ENCODE measurements at regions not wholly inside any gene's neighbourhood (a gene's known extent, or its start where the extent isn't known, plus 50 kb on each side); places are given as distances from the start of the nearest gene placed in this dataset.

DNA sequence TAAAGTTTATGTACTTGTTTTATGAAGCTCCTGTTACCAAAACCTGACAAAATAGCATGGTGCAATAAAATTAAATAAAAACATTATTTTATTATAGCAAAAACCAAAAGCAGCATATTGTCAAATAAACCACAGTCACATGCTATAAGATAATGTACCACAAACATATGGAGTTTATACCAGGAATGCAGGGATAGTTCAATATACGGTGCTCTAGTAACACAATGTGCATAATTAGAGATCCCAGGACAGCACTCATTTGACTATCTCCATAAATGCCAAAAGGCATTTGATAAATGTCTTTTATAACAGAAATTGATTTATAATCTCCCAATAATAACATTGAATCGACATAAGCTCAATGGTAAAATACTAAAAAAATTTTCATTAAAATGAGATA lies 402.0 kb downstream of the RND3 start:
- H3K36me3 ChIP-seq (ENCODE audit: control insufficient read depth in 2 of 3, insufficient read depth in 3 of 3, low read length in 3 of 3), result no peaks in the 10 kb centered on the region
- Mint-ChIP-seq H3K9me3 (peaks cover 3 to 17% (median 7%) of the 10 kb centered on the region in 11 donors), H3K36me3 (no peaks in the 10 kb centered on the region), H3K27me3 (no peaks in the 10 kb centered on the region), H3K4me1 (peaks cover 0 to 1% (median 0%) of the 10 kb centered on the region in 7 donors), H3K4me3 (no peak overlapping the region), H3K27ac (no peak overlapping the region)
- no peak overlapping the region for H3K27ac ChIP-seq (ENCODE audit: low read depth, low read length)
- POLR2A ChIA-PET, result no interaction called here
- DNase-seq, result no peak
- H3K27me3 ChIP-seq (ENCODE audit: control insufficient read depth in 2 of 2, insufficient read depth in 2 of 2, low read length in 2 of 2), result no peaks in the 10 kb centered on the region
- no peak for ATAC-seq
- intact Hi-C loops (cut with micrococcal nuclease), result no loop called here
- H3K9me3 ChIP-seq (ENCODE audit: control insufficient read depth in 2 of 3, low read length in 3 of 3), result no peaks in the 10 kb centered on the region
- CTCF ChIA-PET, result no interaction called here
- no peaks in the 10 kb centered on the region for H3K4me1 ChIP-seq (ENCODE audit: control insufficient read depth in 2 of 2, insufficient read depth in 2 of 2, low read length in 2 of 2)
- H3K4me3 ChIP-seq (ENCODE audit: low read length), result no peak overlapping the region

DNA sequence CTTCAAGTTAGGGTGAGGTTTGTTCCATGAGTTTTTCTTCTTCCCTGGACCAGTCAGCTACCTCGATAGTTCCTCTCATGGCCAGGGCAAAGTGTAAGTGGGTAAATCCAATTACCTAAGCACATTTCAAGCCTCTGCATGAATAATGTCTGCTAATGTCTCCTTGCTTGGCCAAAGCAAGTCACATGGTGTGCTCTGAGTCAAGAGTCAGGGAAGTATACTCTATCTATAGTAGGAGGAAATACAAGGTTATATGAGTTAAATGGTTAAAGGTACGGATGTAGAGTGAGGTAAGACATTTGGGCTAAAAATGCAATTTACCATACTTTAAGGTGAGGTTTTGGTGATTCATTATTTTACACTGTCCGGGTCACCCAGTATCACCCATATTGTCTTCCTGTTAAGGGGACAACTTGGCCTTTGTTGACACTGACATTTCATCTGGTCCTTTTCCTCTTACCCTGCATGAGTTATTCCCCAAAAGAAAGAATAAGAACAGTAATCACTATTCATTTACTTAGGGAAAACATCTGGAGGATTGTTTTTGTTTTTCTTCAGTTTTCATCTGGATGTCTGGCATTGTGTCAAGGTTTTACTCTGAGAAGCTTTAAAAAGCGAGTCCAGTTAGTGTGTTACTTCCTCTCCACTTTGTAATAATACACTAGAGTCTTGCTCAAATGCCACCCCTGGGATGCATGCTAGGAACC lies 405.5 kb downstream of the RND3 start:
- ATAC-seq, result no peak
- intact Hi-C loops (cut with micrococcal nuclease), result no loop called here

GRCh38 chr2:150076281-150076680 lies 411.2 kb downstream of the RND3 start:
- ChIA-PET CTCF (no interaction called here), POLR2A (no interaction called here)
- Histone ChIP-seq H3K36me3 (ENCODE audit: control insufficient read depth in 2 of 3, insufficient read depth in 3 of 3, low read length in 3 of 3) (no peaks in the 10 kb centered on the region), H3K4me3 (ENCODE audit: low read length) (no peak overlapping the region), H3K27me3 (ENCODE audit: control insufficient read depth in 2 of 2, insufficient read depth in 2 of 2, low read length in 2 of 2) (no peaks in the 10 kb centered on the region), H3K4me1 (ENCODE audit: control insufficient read depth in 2 of 2, insufficient read depth in 2 of 2, low read length in 2 of 2) (no peaks in the 10 kb centered on the region), H3K27ac (ENCODE audit: low read depth, low read length) (no peak overlapping the region), H3K9me3 (ENCODE audit: control insufficient read depth in 2 of 3, low read length in 3 of 3) (no peaks in the 10 kb centered on the region)
- intact Hi-C loops (cut with micrococcal nuclease), result no loop called here
- no peak overlapping the region for H3K27ac Mint-ChIP-seq
- no peak overlapping the region for H3K4me3 Mint-ChIP-seq
- DNase-seq (no peak), ATAC-seq (no peak)
- peaks cover 0 to 9% (median 0%) of the 10 kb centered on the region in 11 donors for H3K9me3 Mint-ChIP-seq
- no peaks in the 10 kb centered on the region for H3K4me1 Mint-ChIP-seq
- no peaks in the 10 kb centered on the region for H3K27me3 Mint-ChIP-seq
- H3K36me3 Mint-ChIP-seq, result no peaks in the 10 kb centered on the region

More for the DNA sequence above, 405.5 kb downstream of the RND3 start:
- H3K4me3 ChIP-seq (ENCODE audit: low read length), result no peak overlapping the region
- no peak for DNase-seq
- Mint-ChIP-seq H3K4me1 (peaks cover 0 to 1% (median 0%) of the 10 kb centered on the region in 7 donors), H3K9me3 (peaks cover 1 to 24% (median 7%) of the 10 kb centered on the region in 11 donors), H3K36me3 (no peaks in the 10 kb centered on the region), H3K27ac (no peak overlapping the region), H3K4me3 (no peak overlapping the region), H3K27me3 (no peaks in the 10 kb centered on the region)
- no peaks in the 10 kb centered on the region for H3K36me3 ChIP-seq (ENCODE audit: control insufficient read depth in 2 of 3, insufficient read depth in 3 of 3, low read length in 3 of 3)
- CTCF ChIA-PET, result no interaction called here
- POLR2A ChIA-PET, result no interaction called here
- no peaks in the 10 kb centered on the region for H3K4me1 ChIP-seq (ENCODE audit: control insufficient read depth in 2 of 2, insufficient read depth in 2 of 2, low read length in 2 of 2)
- no peaks in the 10 kb centered on the region for H3K9me3 ChIP-seq (ENCODE audit: control insufficient read depth in 2 of 3, low read length in 3 of 3)
- H3K27me3 ChIP-seq (ENCODE audit: control insufficient read depth in 2 of 2, insufficient read depth in 2 of 2, low read length in 2 of 2), result no peaks in the 10 kb centered on the region
- H3K27ac ChIP-seq (ENCODE audit: low read depth, low read length), result no peak overlapping the region

GRCh38 chr2:150075831-150076230 lies 411.6 kb downstream of the RND3 start:
- Mint-ChIP-seq H3K4me1 (no peaks in the 10 kb centered on the region), H3K36me3 (no peaks in the 10 kb centered on the region), H3K4me3 (no peak overlapping the region), H3K9me3 (peaks cover 0 to 9% (median 1%) of the 10 kb centered on the region in 11 donors), H3K27me3 (no peaks in the 10 kb centered on the region), H3K27ac (no peak overlapping the region)
- Histone ChIP-seq H3K4me3 (ENCODE audit: low read length) (no peak overlapping the region), H3K9me3 (ENCODE audit: control insufficient read depth in 2 of 3, low read length in 3 of 3) (no peaks in the 10 kb centered on the region), H3K27me3 (ENCODE audit: control insufficient read depth in 2 of 2, insufficient read depth in 2 of 2, low read length in 2 of 2) (no peaks in the 10 kb centered on the region), H3K27ac (ENCODE audit: low read depth, low read length) (no peak overlapping the region), H3K36me3 (ENCODE audit: control insufficient read depth in 2 of 3, insufficient read depth in 3 of 3, low read length in 3 of 3) (no peaks in the 10 kb centered on the region), H3K4me1 (ENCODE audit: control insufficient read depth in 2 of 2, insufficient read depth in 2 of 2, low read length in 2 of 2) (no peaks in the 10 kb centered on the region)
- DNase-seq, result no peak
- CTCF ChIA-PET, result no interaction called here
- intact Hi-C loops (cut with micrococcal nuclease), result no loop called here
- no peak for ATAC-seq
- POLR2A ChIA-PET, result no interaction called here

DNA sequence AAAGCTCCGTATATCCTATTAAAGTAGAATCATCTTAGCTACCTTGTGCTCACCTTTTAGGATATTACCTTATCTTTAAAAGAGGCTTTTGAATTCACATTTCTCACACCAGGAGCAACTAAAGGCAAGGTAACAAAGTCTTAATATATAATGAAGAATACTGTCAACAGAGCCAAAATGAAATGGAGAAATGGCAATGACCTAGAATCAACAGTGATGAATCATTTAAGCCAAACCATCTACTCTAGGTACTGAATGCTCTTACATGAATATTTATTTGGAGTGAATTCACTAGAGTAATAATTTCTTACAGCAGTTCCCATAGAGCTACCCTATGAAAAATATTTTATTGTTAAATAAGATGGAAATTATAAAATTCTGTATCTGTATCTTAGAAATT lies 421.0 kb downstream of the RND3 start:
- H3K4me1 ChIP-seq (ENCODE audit: control insufficient read depth in 2 of 2, insufficient read depth in 2 of 2, low read length in 2 of 2), result no peaks in the 10 kb centered on the region
- no peak overlapping the region for H3K27ac Mint-ChIP-seq
- POLR2A ChIA-PET, result no interaction called here
- no peak for ATAC-seq
- H3K36me3 Mint-ChIP-seq, result no peaks in the 10 kb centered on the region
- DNase-seq, result no peak
- H3K27ac ChIP-seq (ENCODE audit: low read depth, low read length), result no peak overlapping the region
- peaks cover 0 to 7% (median 0%) of the 10 kb centered on the region in 5 donors for H3K27me3 Mint-ChIP-seq
- H3K9me3 ChIP-seq (ENCODE audit: control insufficient read depth in 2 of 3, low read length in 3 of 3), result no peaks in the 10 kb centered on the region
- no peaks in the 10 kb centered on the region for H3K27me3 ChIP-seq (ENCODE audit: control insufficient read depth in 2 of 2, insufficient read depth in 2 of 2, low read length in 2 of 2)
- CTCF ChIA-PET, result no interaction called here
- peaks cover 0 to 17% (median 0%) of the 10 kb centered on the region in 11 donors for H3K9me3 Mint-ChIP-seq
- intact Hi-C loops (cut with micrococcal nuclease), result no loop called here
- H3K36me3 ChIP-seq (ENCODE audit: control insufficient read depth in 2 of 3, insufficient read depth in 3 of 3, low read length in 3 of 3), result no peaks in the 10 kb centered on the region
- H3K4me3 ChIP-seq (ENCODE audit: low read length), result no peak overlapping the region
- H3K4me3 Mint-ChIP-seq, result no peak overlapping the region
- H3K4me1 Mint-ChIP-seq, result no peaks in the 10 kb centered on the region

DNA sequence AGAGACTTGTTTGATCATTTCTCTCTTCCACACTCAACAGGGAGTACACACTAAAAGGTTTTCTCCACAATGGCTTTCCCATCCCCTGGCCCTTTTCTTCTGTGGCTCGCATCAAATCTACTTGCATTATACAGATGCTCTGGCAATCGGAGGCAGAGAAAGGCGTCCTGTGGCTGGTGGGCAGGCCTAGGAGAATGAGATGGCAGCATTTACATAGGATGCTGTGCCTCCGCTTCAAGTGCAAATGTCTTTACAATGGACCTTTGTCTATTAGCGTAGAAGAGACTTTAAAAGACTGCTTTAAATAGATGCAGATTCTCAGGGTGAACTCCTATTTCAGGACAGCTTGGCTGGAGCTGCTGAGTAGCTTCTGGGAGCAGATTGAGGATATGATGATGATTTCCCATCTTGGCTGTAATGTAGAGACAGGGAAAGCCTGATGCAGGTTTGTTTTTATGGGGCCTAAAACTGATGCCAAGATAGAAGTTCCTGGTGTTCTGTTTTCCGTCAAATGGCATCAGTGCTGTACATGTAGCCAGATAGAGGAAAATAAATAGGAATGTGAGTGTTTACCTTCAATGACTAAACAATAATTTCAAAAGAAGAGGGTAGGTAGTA lies 423.4 kb downstream of the RND3 start:
- Mint-ChIP-seq H3K9me3 (peaks cover 0 to 17% (median 0%) of the 10 kb centered on the region in 11 donors), H3K27me3 (peaks cover 0 to 7% (median 0%) of the 10 kb centered on the region in 5 donors), H3K4me3 (no peak overlapping the region), H3K27ac (no peak overlapping the region), H3K4me1 (no peaks in the 10 kb centered on the region), H3K36me3 (no peaks in the 10 kb centered on the region)
- Histone ChIP-seq H3K9me3 (ENCODE audit: control insufficient read depth in 2 of 3, low read length in 3 of 3) (no peaks in the 10 kb centered on the region), H3K27me3 (ENCODE audit: control insufficient read depth in 2 of 2, insufficient read depth in 2 of 2, low read length in 2 of 2) (no peaks in the 10 kb centered on the region), H3K4me1 (ENCODE audit: control insufficient read depth in 2 of 2, insufficient read depth in 2 of 2, low read length in 2 of 2) (no peaks in the 10 kb centered on the region), H3K4me3 (ENCODE audit: low read length) (no peak overlapping the region), H3K27ac (ENCODE audit: low read depth, low read length) (no peak overlapping the region), H3K36me3 (ENCODE audit: control insufficient read depth in 2 of 3, insufficient read depth in 3 of 3, low read length in 3 of 3) (no peaks in the 10 kb centered on the region)
- DNase-seq (no peak), ATAC-seq (no peak)
- ChIA-PET POLR2A (no interaction called here), CTCF (no interaction called here)
- intact Hi-C loops (cut with micrococcal nuclease), result no loop called here

DNA sequence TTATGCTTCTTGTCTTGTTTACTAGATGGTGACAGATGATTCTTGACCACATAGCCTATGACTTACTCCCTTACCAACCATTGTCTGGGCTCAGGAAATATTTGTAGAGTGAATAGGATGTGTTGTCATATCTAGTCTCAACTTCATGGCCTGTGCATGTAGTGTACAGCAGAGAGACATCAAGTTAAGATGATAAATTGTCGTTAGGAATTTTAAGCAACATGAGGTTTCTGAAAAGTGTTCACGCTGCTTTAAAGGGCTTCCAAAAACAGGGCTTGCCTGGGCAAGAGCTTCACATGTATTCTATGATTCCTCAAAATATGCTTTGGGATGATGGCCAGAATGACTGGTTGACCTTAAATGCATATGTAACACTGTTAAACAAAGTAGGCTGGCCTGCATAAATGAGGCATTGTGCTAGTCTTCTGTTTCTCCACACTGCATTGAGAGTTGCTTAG lies 424.0 kb downstream of the RND3 start:
- Mint-ChIP-seq H3K27ac (no peak overlapping the region), H3K4me1 (no peaks in the 10 kb centered on the region), H3K36me3 (no peaks in the 10 kb centered on the region), H3K4me3 (no peak overlapping the region), H3K9me3 (peaks cover 0 to 17% (median 0%) of the 10 kb centered on the region in 11 donors), H3K27me3 (peaks cover 0 to 2% (median 0%) of the 10 kb centered on the region in 5 donors)
- DNase-seq, result no peak
- intact Hi-C loops (cut with micrococcal nuclease), result no loop called here
- Histone ChIP-seq H3K9me3 (ENCODE audit: control insufficient read depth in 2 of 3, low read length in 3 of 3) (no peaks in the 10 kb centered on the region), H3K27me3 (ENCODE audit: control insufficient read depth in 2 of 2, insufficient read depth in 2 of 2, low read length in 2 of 2) (no peaks in the 10 kb centered on the region), H3K4me3 (ENCODE audit: low read length) (no peak overlapping the region), H3K36me3 (ENCODE audit: control insufficient read depth in 2 of 3, insufficient read depth in 3 of 3, low read length in 3 of 3) (no peaks in the 10 kb centered on the region), H3K27ac (ENCODE audit: low read depth, low read length) (no peak overlapping the region), H3K4me1 (ENCODE audit: control insufficient read depth in 2 of 2, insufficient read depth in 2 of 2, low read length in 2 of 2) (no peaks in the 10 kb centered on the region)
- ATAC-seq, result no peak
- ChIA-PET CTCF (no interaction called here), POLR2A (no interaction called here)

All from naive thymus-derived CD4-positive, alpha-beta T cell (primary cell).